ENCODE measurements at regions not wholly inside any gene's neighbourhood (a gene's known extent, or its start where the extent isn't known, plus 50 kb on each side); places are given as distances from the start of the nearest gene placed in this dataset.
"Not testable (repeated sequence)": the region's sequence is repeated elsewhere in the genome, so short reads cannot be mapped to it uniquely, and the experiment has no call there.

DNA sequence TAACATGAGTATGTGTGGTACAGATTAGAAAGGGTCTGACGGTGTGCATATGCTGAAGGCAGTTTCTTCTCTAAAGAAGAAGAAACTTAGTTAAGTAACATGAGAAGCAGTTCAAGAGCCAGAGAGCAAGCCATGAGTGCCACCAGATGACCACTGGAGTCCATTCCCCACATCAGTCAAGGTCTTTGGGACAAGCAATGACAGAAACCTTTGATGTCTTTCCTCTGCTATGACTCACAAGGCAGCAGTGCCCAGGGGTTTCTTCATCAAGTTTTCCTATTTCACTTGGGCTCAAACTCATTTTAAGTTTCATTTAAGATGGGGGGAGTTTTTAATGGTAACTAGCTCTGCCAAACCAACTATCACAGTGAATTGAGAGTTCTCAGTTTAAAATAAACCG, 303.8 kb upstream of the TBX18 start:
- H3K79me2 ChIP-seq (ENCODE audit: control insufficient read depth, insufficient read depth, low read length, unreplicated experiment): no peaks in the 10 kb centered on the region
- H3K4me1 ChIP-seq (ENCODE audit: control insufficient read depth, insufficient read depth, low read length, unreplicated experiment): peaks cover 12% of the 10 kb centered on the region
- H3K27ac ChIP-seq (ENCODE audit: low read depth, low read length): no peak overlapping the region
- H3K36me3 ChIP-seq (ENCODE audit: insufficient read depth, low read length): no peaks in the 10 kb centered on the region
- H2AFZ ChIP-seq (ENCODE audit: low read length, unreplicated experiment): no peak overlapping the region
- no peaks in the 10 kb centered on the region for H3K27me3 ChIP-seq (ENCODE audit: insufficient read depth, low read length)
- no peak overlapping the region for H3K4me3 ChIP-seq (ENCODE audit: low read depth, low read length)

DNA sequence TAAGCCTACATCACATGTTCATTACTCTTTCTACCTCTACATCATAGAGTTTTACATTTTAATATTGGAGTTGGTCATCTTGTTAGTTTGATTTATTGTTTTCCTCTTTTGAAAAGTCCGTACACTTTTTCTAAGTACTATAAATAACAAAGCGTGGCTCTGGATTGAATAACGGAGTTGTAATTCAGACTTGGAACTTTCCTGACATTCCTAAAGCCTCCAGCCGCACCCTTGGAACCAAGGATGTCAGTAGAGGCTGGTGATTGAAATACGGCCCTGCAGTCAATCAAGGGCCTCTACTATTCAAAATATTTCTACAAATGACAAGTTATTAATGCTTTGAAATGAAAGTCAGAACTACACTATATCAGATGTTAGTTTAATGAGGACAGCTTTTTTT, 301.9 kb upstream of the TBX18 start:
- no peaks in the 10 kb centered on the region for H3K27me3 ChIP-seq (ENCODE audit: insufficient read depth, low read length)
- peak overlapping the region; percentile 1; the same call in 1 of the 2 replicates for H3K27ac ChIP-seq (ENCODE audit: low read depth, low read length)
- no peak overlapping the region for H3K4me3 ChIP-seq (ENCODE audit: low read depth, low read length)
- H3K4me1 ChIP-seq (ENCODE audit: control insufficient read depth, insufficient read depth, low read length, unreplicated experiment): peaks cover 12% of the 10 kb centered on the region
- H3K36me3 ChIP-seq (ENCODE audit: insufficient read depth, low read length): no peaks in the 10 kb centered on the region
- H3K79me2 ChIP-seq (ENCODE audit: control insufficient read depth, insufficient read depth, low read length, unreplicated experiment): no peaks in the 10 kb centered on the region
- no peak overlapping the region for H2AFZ ChIP-seq (ENCODE audit: low read length, unreplicated experiment)

DNA sequence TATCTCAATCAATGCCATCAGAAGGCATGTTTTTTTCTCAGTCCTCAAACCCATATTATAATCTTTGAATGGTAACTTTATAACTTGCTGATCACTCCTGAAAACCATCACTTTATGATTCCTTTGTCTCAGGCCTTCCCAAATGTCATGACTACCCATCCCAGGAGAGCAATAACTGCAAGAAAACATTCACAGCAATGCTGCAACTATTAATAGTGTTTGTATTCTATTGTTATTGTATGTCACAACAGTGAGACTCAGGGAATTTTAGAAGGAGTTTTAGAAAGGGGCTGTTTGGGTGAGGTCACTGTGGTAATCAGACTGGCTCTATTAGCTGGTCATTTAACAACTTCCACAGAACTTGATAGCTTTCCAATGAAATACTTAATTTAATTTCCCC, 301.4 kb upstream of the TBX18 start:
- no peak overlapping the region for H3K4me3 ChIP-seq (ENCODE audit: low read depth, low read length)
- H3K79me2 ChIP-seq (ENCODE audit: control insufficient read depth, insufficient read depth, low read length, unreplicated experiment): no peaks in the 10 kb centered on the region
- H2AFZ ChIP-seq (ENCODE audit: low read length, unreplicated experiment): no peak overlapping the region
- H3K27ac ChIP-seq (ENCODE audit: low read depth, low read length): peak overlapping the region; percentile 32
- H3K36me3 ChIP-seq (ENCODE audit: insufficient read depth, low read length): no peaks in the 10 kb centered on the region
- no peaks in the 10 kb centered on the region for H3K27me3 ChIP-seq (ENCODE audit: insufficient read depth, low read length)
- peaks cover 12% of the 10 kb centered on the region for H3K4me1 ChIP-seq (ENCODE audit: control insufficient read depth, insufficient read depth, low read length, unreplicated experiment)

DNA sequence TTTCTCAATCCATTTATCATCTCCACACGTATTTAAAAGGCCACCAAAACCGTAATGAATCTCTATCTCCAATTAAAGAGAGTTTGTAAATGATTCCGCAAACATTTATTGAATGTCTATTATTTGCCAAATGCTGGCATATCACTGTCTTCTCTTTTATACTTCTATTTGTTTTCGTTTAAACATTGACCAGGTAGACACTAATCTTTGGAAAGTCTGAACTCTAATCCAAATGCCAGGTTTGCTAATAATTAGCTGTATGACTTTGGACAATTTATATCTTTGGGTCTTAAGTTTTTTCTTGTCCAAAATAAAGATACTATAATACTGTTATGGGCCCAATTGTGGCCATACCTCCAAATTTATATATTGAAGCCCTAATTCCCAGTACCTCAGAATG, 299.2 kb upstream of the TBX18 start:
- no peaks in the 10 kb centered on the region for H3K79me2 ChIP-seq (ENCODE audit: control insufficient read depth, insufficient read depth, low read length, unreplicated experiment)
- H3K36me3 ChIP-seq (ENCODE audit: insufficient read depth, low read length): no peaks in the 10 kb centered on the region
- H3K27me3 ChIP-seq (ENCODE audit: insufficient read depth, low read length): no peaks in the 10 kb centered on the region
- H2AFZ ChIP-seq (ENCODE audit: low read length, unreplicated experiment): no peak overlapping the region
- no peak overlapping the region for H3K4me3 ChIP-seq (ENCODE audit: low read depth, low read length)
- peaks cover 19% of the 10 kb centered on the region for H3K4me1 ChIP-seq (ENCODE audit: control insufficient read depth, insufficient read depth, low read length, unreplicated experiment)
- H3K27ac ChIP-seq (ENCODE audit: low read depth, low read length): no peak overlapping the region

DNA sequence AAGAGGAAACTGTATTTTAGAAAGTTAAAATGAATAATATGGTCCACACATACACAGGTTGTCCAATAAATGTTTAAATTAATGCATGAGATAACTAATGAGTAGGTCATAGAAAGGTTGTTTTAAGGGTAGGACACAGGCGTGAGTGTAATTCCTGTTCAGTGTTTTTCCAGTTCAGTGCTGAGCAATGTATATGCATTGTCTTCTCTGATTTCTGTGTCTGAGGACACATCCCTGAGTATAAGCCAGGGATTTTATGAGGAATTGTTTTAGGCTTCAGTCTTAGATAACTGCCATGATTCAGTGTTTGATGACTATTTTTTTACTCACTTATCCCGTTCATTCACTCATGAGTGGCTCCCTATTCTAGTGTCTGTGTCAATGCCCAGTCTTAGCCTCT, 298.5 kb upstream of the TBX18 start:
- Histone ChIP-seq H3K4me1 (ENCODE audit: control insufficient read depth, insufficient read depth, low read length, unreplicated experiment) (peaks cover 22% of the 10 kb centered on the region), H3K4me3 (ENCODE audit: low read depth, low read length) (no peak overlapping the region), H3K27me3 (ENCODE audit: insufficient read depth, low read length) (no peaks in the 10 kb centered on the region), H3K27ac (ENCODE audit: low read depth, low read length) (no peak overlapping the region), H3K79me2 (ENCODE audit: control insufficient read depth, insufficient read depth, low read length, unreplicated experiment) (no peaks in the 10 kb centered on the region), H2AFZ (ENCODE audit: low read length, unreplicated experiment) (no peak overlapping the region), H3K36me3 (ENCODE audit: insufficient read depth, low read length) (no peaks in the 10 kb centered on the region)

DNA sequence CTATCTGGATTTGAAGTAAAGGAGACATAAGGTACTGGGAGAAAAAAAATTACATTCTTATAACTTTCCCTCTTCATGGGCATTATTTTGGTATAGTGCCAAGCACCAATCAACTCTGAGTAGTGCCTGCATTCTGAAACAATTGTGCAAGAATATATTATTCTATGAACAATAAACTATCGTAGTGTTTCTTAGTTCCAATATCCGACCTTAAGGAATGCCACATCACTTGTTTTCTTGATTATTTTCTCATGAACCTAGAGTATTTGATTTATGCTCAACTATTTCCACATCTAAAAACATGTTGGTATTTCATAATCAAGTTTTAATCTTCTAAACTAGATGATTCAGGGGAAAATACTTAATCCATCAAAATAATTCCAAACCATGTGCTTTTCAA, 294.4 kb upstream of the TBX18 start:
- Histone ChIP-seq H3K27me3 (ENCODE audit: insufficient read depth, low read length) (no peaks in the 10 kb centered on the region), H3K79me2 (ENCODE audit: control insufficient read depth, insufficient read depth, low read length, unreplicated experiment) (no peaks in the 10 kb centered on the region), H3K4me3 (ENCODE audit: low read depth, low read length) (no peak overlapping the region), H3K27ac (ENCODE audit: low read depth, low read length) (peak overlapping the region; percentile 30), H2AFZ (ENCODE audit: low read length, unreplicated experiment) (no peak overlapping the region), H3K4me1 (ENCODE audit: control insufficient read depth, insufficient read depth, low read length, unreplicated experiment) (peaks cover 9% of the 10 kb centered on the region), H3K36me3 (ENCODE audit: insufficient read depth, low read length) (no peaks in the 10 kb centered on the region)

DNA sequence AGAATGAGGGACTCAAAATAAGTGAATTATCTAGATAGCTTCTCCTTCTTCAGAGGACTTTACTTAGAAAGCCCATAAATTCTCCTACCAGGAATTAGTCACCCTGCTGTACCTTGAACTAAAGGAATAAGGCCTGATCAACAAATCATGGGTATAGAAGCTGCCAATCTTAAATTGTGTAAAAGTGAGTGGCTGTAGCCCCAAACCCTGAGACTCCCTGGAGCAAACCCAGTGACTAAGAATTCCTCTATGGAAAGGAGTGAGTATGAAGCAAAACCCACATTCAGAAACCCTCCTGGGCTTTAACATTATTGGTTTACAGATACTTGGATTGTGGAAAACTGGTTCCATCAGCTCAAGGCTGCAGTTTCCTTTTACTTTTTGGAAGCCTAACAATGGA, 285.8 kb upstream of the TBX18 start:
- Histone ChIP-seq H3K4me3 (ENCODE audit: low read depth, low read length) (no peak overlapping the region), H3K4me1 (ENCODE audit: control insufficient read depth, insufficient read depth, low read length, unreplicated experiment) (peaks cover 4% of the 10 kb centered on the region), H3K79me2 (ENCODE audit: control insufficient read depth, insufficient read depth, low read length, unreplicated experiment) (no peaks in the 10 kb centered on the region), H3K27ac (ENCODE audit: low read depth, low read length) (no peak overlapping the region), H2AFZ (ENCODE audit: low read length, unreplicated experiment) (no peak overlapping the region), H3K27me3 (ENCODE audit: insufficient read depth, low read length) (no peaks in the 10 kb centered on the region), H3K36me3 (ENCODE audit: insufficient read depth, low read length) (no peaks in the 10 kb centered on the region)

DNA sequence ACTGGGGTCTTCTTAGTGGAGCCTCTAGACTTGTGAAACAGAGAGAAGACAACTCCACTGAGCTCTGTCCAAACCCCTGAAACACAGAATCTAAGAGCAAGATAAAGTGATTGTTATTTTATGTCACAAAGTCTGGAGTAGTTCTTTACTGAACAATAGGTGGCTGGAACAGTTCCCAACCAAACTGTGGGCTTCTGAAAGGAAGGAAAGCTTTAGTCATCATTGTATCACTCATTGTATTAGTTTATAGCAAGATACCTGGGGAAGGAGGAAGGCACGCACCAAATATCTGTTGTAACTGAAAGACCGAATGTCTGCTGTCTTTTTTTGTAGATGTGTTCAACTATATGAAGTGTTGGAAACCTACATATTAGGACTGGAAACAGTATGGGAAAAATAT, 284.9 kb upstream of the TBX18 start:
- Histone ChIP-seq H3K36me3 (ENCODE audit: insufficient read depth, low read length) (no peaks in the 10 kb centered on the region), H3K27ac (ENCODE audit: low read depth, low read length) (no peak overlapping the region), H3K4me1 (ENCODE audit: control insufficient read depth, insufficient read depth, low read length, unreplicated experiment) (peaks cover 4% of the 10 kb centered on the region), H2AFZ (ENCODE audit: low read length, unreplicated experiment) (no peak overlapping the region), H3K27me3 (ENCODE audit: insufficient read depth, low read length) (no peaks in the 10 kb centered on the region), H3K4me3 (ENCODE audit: low read depth, low read length) (no peak overlapping the region), H3K79me2 (ENCODE audit: control insufficient read depth, insufficient read depth, low read length, unreplicated experiment) (no peaks in the 10 kb centered on the region)

DNA sequence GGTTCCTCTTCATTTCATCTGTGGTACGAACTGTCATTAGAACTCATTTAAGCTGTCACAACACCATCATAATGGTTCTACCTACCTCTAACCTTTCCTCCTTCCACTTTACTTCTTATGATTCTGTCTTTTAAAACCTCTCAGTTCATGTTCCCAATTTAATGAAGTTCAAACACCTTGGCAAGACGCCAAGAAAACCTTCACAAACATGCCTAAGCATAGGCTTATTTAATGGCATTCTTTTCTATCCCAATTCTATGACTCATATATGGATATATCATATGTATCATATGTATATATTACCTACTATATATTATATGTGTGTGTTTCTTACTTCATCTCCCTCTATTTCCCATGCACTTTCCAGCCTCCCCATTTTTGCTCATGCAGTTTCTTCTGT, 283.4 kb upstream of the TBX18 start:
- no peak overlapping the region for H3K27ac ChIP-seq (ENCODE audit: low read depth, low read length)
- no peak overlapping the region for H3K4me3 ChIP-seq (ENCODE audit: low read depth, low read length)
- no peaks in the 10 kb centered on the region for H3K27me3 ChIP-seq (ENCODE audit: insufficient read depth, low read length)
- H2AFZ ChIP-seq (ENCODE audit: low read length, unreplicated experiment): no peak overlapping the region
- no peaks in the 10 kb centered on the region for H3K36me3 ChIP-seq (ENCODE audit: insufficient read depth, low read length)
- no peaks in the 10 kb centered on the region for H3K79me2 ChIP-seq (ENCODE audit: control insufficient read depth, insufficient read depth, low read length, unreplicated experiment)
- H3K4me1 ChIP-seq (ENCODE audit: control insufficient read depth, insufficient read depth, low read length, unreplicated experiment): peaks cover 4% of the 10 kb centered on the region

DNA sequence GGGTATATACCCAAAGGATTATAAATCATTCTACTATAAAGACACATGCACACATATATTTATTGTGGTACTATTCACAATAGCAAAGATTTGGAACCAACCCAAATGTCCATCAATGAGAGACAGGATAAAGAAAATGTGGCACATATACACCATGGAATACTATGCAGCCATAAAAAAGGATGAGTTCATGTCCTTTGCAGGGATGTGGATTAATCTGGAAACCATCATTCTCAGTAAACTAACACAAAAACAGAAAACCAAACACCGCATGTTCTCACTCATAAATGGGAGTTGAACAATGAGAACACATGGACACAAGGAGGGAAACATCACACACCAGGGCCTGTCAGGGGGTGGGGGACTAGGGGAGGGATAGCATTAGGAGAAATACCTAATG, 281.4 kb upstream of the TBX18 start:
- H3K36me3 ChIP-seq (ENCODE audit: insufficient read depth, low read length); H2AFZ ChIP-seq (ENCODE audit: low read length, unreplicated experiment); H3K27ac ChIP-seq (ENCODE audit: low read depth, low read length); H3K4me3 ChIP-seq (ENCODE audit: low read depth, low read length); H3K27me3 ChIP-seq (ENCODE audit: insufficient read depth, low read length); H3K4me1 ChIP-seq (ENCODE audit: control insufficient read depth, insufficient read depth, low read length, unreplicated experiment); H3K79me2 ChIP-seq (ENCODE audit: control insufficient read depth, insufficient read depth, low read length, unreplicated experiment): not testable (repeated sequence)

DNA sequence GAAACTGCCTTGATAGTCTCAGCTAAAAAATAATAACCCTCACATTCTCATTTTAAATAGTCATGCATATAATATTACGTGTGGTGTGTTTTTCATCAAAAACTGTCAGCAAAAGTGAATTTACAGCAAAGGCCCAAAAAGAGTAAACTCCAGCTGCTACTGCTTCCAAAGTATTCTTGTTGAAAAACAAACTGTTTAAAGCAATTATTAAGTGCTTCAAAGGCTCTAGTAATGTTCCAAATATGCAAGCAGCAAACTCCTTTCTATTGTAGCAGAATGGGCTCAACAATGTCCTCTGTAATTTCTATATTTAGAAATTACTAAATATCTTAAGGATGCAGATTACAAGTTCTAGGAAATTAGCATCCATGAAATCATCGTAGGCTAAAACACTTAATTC, 280.0 kb upstream of the TBX18 start:
- Histone ChIP-seq H3K27ac (ENCODE audit: low read depth, low read length) (no peak overlapping the region), H3K36me3 (ENCODE audit: insufficient read depth, low read length) (no peaks in the 10 kb centered on the region), H3K27me3 (ENCODE audit: insufficient read depth, low read length) (no peaks in the 10 kb centered on the region), H2AFZ (ENCODE audit: low read length, unreplicated experiment) (no peak overlapping the region), H3K79me2 (ENCODE audit: control insufficient read depth, insufficient read depth, low read length, unreplicated experiment) (no peaks in the 10 kb centered on the region), H3K4me1 (ENCODE audit: control insufficient read depth, insufficient read depth, low read length, unreplicated experiment) (peaks cover 8% of the 10 kb centered on the region), H3K4me3 (ENCODE audit: low read depth, low read length) (no peak overlapping the region)

DNA sequence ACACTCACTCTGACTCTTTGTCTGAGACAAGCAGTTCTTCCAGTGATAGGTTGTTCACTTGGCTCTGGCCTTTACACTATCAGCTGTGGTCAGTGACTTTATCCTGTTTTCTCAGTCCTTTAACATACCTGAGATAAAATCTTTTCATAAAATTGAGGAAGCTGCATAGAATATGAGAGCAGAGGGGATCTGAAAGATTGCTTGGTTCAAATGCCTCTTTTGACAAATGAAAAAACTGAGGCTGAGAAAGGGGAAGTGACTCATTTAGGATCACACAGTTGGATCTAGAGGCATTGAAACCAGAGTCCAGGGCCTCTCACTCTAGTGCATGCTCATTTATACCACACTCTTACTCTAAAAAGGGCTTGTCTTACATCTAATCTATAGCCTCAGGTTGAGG, 277.0 kb upstream of the TBX18 start:
- no peak overlapping the region for H3K4me3 ChIP-seq (ENCODE audit: low read depth, low read length)
- no peaks in the 10 kb centered on the region for H3K36me3 ChIP-seq (ENCODE audit: insufficient read depth, low read length)
- H3K4me1 ChIP-seq (ENCODE audit: control insufficient read depth, insufficient read depth, low read length, unreplicated experiment): peaks cover 4% of the 10 kb centered on the region
- H3K27ac ChIP-seq (ENCODE audit: low read depth, low read length): no peak overlapping the region
- H3K79me2 ChIP-seq (ENCODE audit: control insufficient read depth, insufficient read depth, low read length, unreplicated experiment): no peaks in the 10 kb centered on the region
- no peak overlapping the region for H2AFZ ChIP-seq (ENCODE audit: low read length, unreplicated experiment)
- no peaks in the 10 kb centered on the region for H3K27me3 ChIP-seq (ENCODE audit: insufficient read depth, low read length)

Data from ACC112 (cell line).